ENCODE measurements at regions not wholly inside any gene's neighbourhood (a gene's known extent, or its start where the extent isn't known, plus 50 kb on each side); places are given as distances from the start of the nearest gene placed in this dataset.
"Not testable (repeated sequence)": the region's sequence is repeated elsewhere in the genome, so short reads cannot be mapped to it uniquely, and the experiment has no call there.

GRCh38 chr12:85575120-85576096 lies 260.8 kb downstream of the RASSF9 start:
- no peak for DNase-seq

DNA sequence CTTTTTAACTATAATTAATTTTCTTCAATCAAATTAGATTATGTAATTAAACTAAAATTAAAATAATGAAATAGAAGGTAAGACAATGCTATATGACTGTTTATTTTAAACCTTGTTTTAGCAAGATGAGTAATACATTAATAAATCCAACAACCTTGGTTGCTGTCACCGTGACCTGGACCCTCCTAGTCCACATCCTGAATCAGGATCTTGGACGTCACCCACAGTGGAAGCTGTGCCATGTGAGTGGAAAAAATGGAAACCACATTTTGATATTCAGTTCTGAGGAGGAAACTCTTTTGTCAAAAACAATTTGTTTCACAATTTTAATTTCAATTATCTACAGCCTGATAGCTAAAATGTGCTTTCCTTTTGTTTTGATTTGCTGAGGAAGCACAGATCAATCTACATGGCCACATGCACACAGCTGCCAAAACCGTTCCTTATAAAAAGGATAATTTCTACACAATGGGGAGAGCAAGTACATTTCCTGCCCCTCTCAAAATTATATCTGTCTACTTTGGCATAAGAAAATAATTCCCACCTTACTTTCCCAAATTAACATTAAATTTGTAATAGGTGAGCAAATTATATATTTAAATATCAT lies 255.5 kb downstream of the RASSF9 start:
- no peak for DNase-seq

DNA sequence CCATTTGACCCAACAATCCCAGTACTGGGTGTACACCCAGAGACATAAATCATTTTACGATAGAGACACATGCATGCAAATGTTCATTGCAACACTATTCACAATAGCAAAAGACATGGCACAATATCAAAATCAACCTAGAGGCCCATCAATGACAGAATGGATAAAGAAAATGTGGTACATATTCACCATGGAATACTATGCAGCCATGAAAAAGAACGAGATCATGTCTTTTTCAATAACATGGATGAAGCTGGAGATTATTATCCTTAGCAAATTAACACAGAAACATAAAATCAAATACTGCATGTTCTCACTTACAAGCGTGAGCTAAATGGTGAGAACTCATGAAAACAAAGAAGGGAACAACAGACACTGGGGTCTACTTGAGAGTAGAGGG lies 249.1 kb downstream of the RASSF9 start:
- no peak for DNase-seq

DNA sequence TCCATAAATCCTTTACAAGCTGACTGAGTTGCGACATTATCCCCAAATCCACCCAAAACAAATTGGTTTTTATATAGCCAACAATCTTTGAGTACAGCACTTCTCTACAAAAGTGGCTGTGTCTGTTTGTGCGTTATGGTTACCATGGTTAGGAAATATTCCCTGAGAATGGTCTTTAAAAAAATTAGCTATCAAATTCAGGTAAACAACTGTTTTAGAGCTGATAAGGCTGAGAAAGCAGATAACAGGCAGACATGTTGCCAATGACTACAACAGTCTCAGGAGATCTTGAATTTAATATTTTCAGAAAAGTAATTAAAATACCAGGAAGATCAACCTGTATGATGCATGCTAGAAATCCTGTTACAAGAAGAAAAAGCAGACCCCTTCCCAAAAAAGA lies 248.0 kb downstream of the RASSF9 start:
- DNase-seq, result no peak

DNA sequence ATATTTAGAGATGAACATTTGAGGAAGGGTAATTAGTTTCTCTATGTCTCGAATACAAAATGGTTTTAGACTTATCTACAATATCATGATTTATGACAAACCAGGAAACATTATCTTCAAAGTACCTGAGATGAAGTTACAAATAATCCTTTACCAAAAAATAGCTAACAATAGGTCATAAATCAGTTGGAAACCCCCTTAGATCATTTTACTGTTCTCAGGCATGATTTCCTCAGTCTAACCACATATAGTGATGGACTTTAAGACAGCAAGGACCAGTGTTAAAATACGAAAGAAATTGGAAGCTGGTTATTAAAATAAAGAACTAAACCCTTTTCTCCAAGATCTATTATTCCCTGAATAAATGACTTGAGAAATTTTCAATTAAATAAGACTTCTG lies 235.4 kb downstream of the RASSF9 start:
- no peak for DNase-seq

DNA sequence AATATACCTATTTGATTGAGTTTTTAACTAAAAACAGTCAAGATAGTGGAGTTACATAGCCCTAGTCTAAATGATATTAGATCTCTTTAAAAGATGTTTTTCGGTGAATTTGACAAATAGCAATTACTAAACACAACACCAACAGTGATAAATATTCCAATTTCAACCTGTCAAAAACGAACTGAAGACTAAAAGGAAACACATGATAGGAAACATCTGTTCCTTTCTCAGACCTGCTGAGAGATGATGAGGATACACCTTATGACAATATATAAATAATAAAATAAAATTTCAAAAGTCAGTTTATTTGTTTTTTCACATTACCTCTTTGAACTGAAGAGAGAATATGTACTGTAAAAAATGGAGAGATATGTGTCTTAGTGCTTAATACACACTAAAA lies 232.7 kb downstream of the RASSF9 start:
- no peak for DNase-seq

GRCh38 chr12:85606455-85606854 lies 229.8 kb downstream of the RASSF9 start:
- DNase-seq, result no peak

DNA sequence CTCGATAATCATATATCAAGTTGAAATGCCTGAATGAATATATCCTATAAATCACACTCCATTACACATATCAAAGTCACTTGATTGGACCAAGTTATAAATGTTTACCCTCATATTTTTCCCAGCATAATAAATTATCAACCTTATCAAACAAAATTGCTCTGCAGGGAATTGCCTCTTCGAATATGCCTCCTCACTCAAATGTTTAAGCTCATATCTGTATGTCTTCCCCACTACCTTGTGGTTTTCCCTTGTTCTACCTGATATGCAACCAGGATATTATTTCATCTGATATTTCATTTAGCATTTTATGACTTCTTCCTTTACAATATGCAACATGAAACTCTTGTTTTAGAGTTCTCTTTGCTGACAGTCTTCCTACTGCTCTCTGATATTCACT lies 226.4 kb downstream of the RASSF9 start:
- no peak for DNase-seq

DNA sequence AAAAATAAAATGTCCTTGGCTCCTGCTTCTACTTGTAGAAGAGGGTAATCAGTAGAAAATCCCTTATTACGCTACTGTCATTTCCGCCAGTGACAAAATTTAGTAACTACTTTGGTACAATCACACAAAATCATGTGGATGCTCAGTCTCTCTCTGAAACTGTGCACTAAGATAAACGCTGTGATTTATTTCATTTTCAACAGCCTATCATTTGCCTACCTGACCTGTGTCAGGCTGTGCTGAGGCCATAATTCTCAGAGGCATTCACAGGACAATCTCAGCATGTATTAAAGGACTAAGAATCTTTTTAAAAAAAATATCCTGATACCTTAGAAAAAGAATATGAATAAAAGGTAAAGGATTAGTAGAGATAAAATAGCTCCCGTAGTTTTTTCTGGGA lies 226.0 kb downstream of the RASSF9 start:
- no peak for DNase-seq

GRCh38 chr12:85616201-85616600 lies 220.0 kb downstream of the RASSF9 start:
- no peak for DNase-seq

DNA sequence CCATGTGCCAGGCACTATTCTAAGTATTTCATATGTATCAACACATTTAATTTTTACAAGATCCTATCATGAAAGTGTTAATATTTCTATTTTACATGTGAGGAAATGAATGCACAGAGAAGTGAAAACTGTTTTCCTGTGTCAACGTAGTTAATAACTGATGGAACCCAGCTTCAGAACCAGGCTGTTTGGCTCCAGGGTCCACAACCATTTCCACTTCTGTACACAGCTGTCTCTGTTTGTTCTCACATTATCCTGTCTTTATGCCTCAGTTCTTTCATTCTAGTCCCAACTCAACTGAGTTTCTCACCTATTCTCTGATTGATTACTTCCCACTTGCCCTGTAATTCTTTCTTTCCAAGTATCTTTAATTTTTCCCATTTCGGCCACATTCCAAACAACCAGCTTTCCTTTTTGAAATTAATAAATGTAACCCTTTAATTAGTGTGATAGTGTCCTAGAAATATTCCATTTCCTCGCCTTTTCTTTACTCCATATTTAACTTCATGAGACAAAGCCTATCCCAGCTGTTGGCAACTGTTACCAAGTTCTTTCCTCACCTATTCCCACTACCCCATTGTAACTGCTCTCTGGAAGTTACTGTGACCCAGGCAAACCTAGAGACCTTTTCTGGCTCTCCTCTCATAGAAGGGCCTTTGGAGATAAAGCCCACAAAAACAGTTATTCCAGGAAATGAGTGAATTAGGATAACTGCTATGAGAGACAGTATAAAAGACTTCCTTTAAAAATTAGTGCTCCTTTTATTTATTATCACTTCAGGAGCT lies 218.7 kb downstream of the RASSF9 start:
- no peak for DNase-seq

- no peak for DNase-seq
These were observed 215.2 kb downstream of the RASSF9 start for GRCh38 chr12:85621041-85621440.

GRCh38 chr12:85623763-85624162 lies 212.4 kb downstream of the RASSF9 start:
- no peak for DNase-seq

GRCh38 chr12:85625467-85625866 lies 210.7 kb downstream of the RASSF9 start:
- DNase-seq, result no peak

DNA sequence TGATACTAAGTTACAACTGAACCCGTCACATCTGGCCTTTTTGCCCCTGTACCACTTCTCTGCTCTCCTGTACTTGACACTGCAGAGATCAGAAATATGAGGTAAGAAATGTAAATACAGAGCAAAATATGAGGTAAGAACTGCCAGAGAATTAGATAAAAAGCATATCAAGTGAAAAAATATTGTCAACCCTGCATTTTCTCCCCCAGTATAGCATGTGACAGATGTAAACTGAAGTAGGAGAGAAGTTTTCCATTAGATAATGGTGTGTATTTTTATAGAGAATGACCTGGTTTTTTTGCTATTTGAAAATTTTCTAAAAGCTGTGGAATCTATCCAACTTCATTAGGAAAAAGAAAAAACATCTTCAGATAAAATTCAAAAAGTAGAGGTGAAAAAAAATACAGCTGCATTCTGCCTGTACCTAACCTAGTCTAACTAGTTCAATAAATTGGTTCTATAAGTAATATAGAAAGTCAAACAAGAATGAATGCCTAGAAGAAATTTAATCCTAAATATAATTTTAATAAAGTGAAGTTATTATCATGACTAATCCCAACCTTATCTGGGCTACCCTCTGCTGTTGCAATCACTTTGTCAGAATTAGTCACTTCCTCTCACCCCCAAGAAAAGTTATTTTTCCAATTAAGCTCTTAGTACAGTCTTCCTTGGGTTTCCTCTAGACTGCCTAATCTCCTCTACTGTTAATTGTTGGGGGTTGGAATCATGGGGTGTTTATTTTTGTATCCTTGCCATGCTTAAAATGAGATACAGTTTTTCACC lies 210.0 kb downstream of the RASSF9 start:
- DNase-seq, result no peak

DNA sequence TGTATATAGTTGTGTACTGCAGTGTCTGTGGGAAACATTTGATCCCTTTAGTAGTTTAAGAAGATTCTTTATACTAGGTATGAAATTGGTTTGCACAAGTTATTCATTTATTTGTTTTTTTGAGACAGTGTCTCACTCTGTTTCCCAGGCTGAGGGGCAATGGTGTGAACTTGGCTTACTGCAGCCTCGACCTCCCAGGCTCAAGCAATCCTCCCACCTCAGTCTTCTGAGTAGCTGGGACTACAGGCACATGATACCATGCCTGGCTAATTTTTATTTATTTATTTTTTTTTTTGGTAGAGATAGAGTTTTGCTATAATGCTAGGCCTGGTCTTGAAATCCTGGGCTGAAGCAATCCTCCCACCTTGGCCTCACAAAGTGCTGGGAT lies 209.4 kb downstream of the RASSF9 start:
- DNase-seq, result no peak

DNA sequence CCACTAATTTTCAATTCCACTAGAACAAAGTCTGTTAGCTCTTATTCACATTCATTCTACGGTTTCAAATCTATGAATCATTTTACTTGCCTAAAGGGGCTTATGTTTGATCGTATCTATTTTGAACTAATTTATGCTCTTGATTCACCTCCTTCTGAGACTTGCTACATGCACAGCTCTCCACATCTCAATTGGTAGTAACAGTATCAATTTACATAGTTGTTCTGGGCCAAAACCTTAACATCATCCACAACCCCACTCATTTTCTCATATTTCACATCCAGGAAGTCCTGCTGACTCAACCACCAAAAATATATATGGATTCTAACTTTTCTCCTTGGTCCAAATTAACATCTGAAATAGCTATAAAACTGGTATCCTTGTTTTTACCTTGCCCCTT lies 208.6 kb downstream of the RASSF9 start:
- DNase-seq, result no peak

GRCh38 chr12:85628562-85628961 lies 207.6 kb downstream of the RASSF9 start:
- not testable (repeated sequence) for DNase-seq

DNA sequence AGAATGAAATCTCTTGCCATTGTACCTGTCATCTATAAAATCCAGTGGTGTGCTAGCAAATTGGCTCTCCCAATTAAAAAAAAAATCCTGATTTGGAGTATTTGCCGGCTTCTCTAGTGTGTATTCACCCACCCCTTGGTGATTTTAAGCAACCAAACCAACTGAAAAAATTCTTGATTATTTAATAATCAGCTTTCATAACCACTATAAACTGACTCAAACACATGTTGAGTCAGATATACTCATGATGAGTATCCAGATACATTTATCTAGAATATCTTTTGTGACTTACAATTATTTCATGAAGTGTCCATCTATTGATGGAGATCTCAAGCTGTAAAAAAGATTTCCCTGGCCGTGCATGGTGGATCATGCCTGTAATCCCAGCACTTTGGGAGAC lies 205.4 kb downstream of the RASSF9 start:
- no peak for DNase-seq

- no peak for DNase-seq
These were observed 203.8 kb downstream of the RASSF9 start for GRCh38 chr12:85632390-85632789.

DNA sequence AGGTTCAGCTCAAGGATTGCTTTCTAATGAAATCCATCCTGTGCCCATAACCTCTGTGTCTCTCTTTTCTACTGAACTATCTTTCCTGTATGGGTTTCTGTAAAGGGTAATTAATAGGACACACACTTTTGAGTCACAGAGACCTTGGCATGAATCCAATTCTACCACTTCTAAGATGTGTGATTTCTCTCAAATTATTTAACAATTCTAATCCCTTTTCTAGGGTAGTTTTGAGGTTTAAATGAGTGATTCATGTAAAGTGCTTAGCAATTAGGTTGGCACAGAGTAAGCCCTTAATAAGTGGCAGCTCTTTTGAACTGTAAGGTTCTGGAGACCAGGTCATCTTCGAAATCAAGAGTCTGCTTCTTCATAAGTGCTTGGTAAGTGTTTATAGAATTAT lies 202.7 kb downstream of the RASSF9 start:
- DNase-seq, result no peak

DNA sequence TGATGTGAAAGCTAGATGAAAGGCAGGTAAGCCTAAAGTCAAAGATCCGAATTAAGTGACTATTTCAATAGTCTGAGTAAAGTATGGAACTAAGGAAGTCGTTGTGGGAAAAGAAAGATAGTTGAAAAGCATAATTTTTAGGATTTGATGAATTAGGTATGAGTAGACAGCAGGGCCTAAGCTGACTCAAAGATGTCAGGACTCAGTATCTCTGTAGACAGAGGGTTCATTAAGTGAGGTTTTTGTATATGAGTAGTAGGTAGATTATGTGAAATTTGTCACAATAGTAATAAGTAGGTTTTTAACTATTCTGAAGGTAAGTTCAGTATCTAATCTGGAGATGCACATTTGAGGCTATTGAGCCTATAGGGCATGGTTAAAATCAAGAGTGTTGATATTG lies 196.4 kb downstream of the RASSF9 start:
- DNase-seq, result no peak

GRCh38 chr12:85641796-85642195 lies 194.4 kb downstream of the RASSF9 start:
- DNase-seq, result no peak
